Right forelimb (tissue), 1 donor: ENCODE measurements at regions not wholly inside any gene's neighbourhood (a gene's known extent, or its start where the extent isn't known, plus 50 kb on each side); places are given as distances from the start of the nearest gene placed in this dataset.
A peak's percentile ranks its signal among the peaks of the same experiment; 100 is the strongest.
"Not testable (repeated sequence)": the region's sequence is repeated elsewhere in the genome, so short reads cannot be mapped to it uniquely, and the experiment has no call there.

Experiments
- DNase-seq: peaks from one replicate; pipeline ENCODE4 v3.0.0-alpha.2; 2018

GRCh38 chr5:167852515-167852914 is 438.9 kb upstream of the WWC1 start:
- DNase-seq = no peak

- no peak for DNase-seq
These were observed 438.0 kb upstream of the WWC1 start for GRCh38 chr5:167853421-167853820.

GRCh38 chr5:167855818-167856217 is 435.6 kb upstream of the WWC1 start:
- no peak for DNase-seq

GRCh38 chr5:167857321-167857720 is 434.1 kb upstream of the WWC1 start:
- DNase-seq = no peak

- not testable (repeated sequence) for DNase-seq
These were observed 433.1 kb upstream of the WWC1 start for GRCh38 chr5:167858186-167858855.

GRCh38 chr5:167861129-167861927 is 430.1 kb upstream of the WWC1 start:
- DNase-seq = peak; percentile 49

GRCh38 chr5:167861928-167862426 is 429.5 kb upstream of the WWC1 start:
- no peak for DNase-seq

- no peak for DNase-seq
These were observed 427.6 kb upstream of the WWC1 start for GRCh38 chr5:167863883-167864282.

- no peak for DNase-seq
These were observed 426.6 kb upstream of the WWC1 start for GRCh38 chr5:167864801-167865200.

- no peak for DNase-seq
These were observed 424.6 kb upstream of the WWC1 start for GRCh38 chr5:167866797-167867196.

GRCh38 chr5:167867281-167867680 is 424.2 kb upstream of the WWC1 start:
- DNase-seq = no peak

- no peak for DNase-seq
These were observed 422.3 kb upstream of the WWC1 start for GRCh38 chr5:167869125-167869524.

GRCh38 chr5:167870055-167870454 is 421.4 kb upstream of the WWC1 start:
- DNase-seq = no peak

GRCh38 chr5:167871091-167871490 is 420.4 kb upstream of the WWC1 start:
- DNase-seq = no peak

- no peak for DNase-seq
These were observed 418.7 kb upstream of the WWC1 start for GRCh38 chr5:167872791-167873190.

GRCh38 chr5:167877114-167877722 is 414.2 kb upstream of the WWC1 start:
- DNase-seq = no peak

GRCh38 chr5:167877924-167878323 is 413.5 kb upstream of the WWC1 start:
- no peak for DNase-seq

- DNase-seq = no peak
These were observed 411.0 kb upstream of the WWC1 start for GRCh38 chr5:167880420-167880819.

- DNase-seq = no peak
These were observed 410.4 kb upstream of the WWC1 start for GRCh38 chr5:167881041-167881440.

GRCh38 chr5:167886196-167886595 is 405.2 kb upstream of the WWC1 start:
- no peak for DNase-seq

- DNase-seq = no peak
These were observed 403.1 kb upstream of the WWC1 start for GRCh38 chr5:167888393-167888792.

GRCh38 chr5:167889276-167889675 is 402.2 kb upstream of the WWC1 start:
- no peak for DNase-seq

GRCh38 chr5:167892352-167893115 is 398.9 kb upstream of the WWC1 start:
- no peak for DNase-seq
